GM12891 (cell line): ENCODE measurements at regions not wholly inside any gene's neighbourhood (a gene's known extent, or its start where the extent isn't known, plus 50 kb on each side); places are given as distances from the start of the nearest gene placed in this dataset.

Source experiments
- PAX5 ChIP-seq: IDR thresholded peaks from 2 replicates; pipeline ENCODE4 v1.6.1; 2011; ENCODE audit warnings: low read length, moderate library complexity, mild to moderate bottlenecking; ENCODE audit not compliant: insufficient read depth, severe bottlenecking
- POLR2A ChIP-seq: IDR thresholded peaks from 2 replicates; pipeline ENCODE4 v1.6.1; 2011; ENCODE audit warnings: low read depth, low read length, control low read depth
- POLR2AphosphoS5 ChIP-seq: IDR thresholded peaks from 2 replicates; pipeline ENCODE4 v1.6.1; 2011; ENCODE audit warnings: low read depth, low read length, control low read depth
- SPI1 ChIP-seq: IDR thresholded peaks from 2 replicates; pipeline ENCODE4 v1.6.1; 2011; ENCODE audit warnings: low read depth, low read length, control low read depth
- TAF1 ChIP-seq: IDR thresholded peaks from 2 replicates; pipeline ENCODE4 v1.6.1; 2011; ENCODE audit warnings: low read depth, low read length, control low read depth

DNA sequence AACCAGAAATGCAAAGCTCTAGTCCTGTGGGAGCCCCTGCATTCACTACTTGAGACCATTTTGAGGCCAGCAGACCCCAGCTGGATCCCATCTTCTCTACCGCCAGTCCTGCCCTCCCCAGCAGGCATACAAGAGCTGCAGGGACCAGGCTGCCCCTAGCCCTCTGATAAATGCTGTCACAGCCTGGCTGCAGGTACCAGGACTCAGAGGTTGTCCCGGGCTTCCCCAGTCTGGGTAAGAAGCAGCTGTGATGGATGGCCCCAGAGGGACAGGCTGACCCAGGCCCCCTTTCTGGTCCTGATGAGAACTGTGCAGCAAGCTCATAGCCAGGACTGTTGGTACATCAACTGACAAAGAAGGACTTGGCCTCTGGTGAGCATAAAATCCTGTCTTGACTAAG, 132.9 kb upstream of the APCDD1 start:
- TF ChIP-seq POLR2AphosphoS5 (no peak), SPI1 (no peak), POLR2A (no peak), PAX5 (no peak), TAF1 (no peak)
